OCI-LY7 (cell line): ENCODE measurements at regions not wholly inside any gene's neighbourhood (a gene's known extent, or its start where the extent isn't known, plus 50 kb on each side); places are given as distances from the start of the nearest gene placed in this dataset.

Experiments used
- BruUV-seq: library from RNA; stranded (reverse); fragments of 400-500 nt; replicated peaks from 2 replicates; lab custom pipeline; 2021; lab: Mats Ljungman, UMichigan
- CTCF ChIA-PET: fragments of 300-600 bp; sonication (Branson Sonifier 250); formaldehyde crosslinking; loops from one replicate; lab custom pipeline; 2022; ENCODE audit warnings: antibody characterized with exemption; ENCODE audit not compliant: unreplicated experiment; lab: Charles Lee
- POLR2A ChIA-PET: fragments of 300-600 bp; sonication (Branson Sonifier 250); formaldehyde crosslinking; loops from one replicate; lab custom pipeline; 2022; ENCODE audit warnings: antibody characterized with exemption; lab: Charles Lee
- DNase-seq: peaks from one replicate; pipeline ENCODE4 v3.0.0-alpha.2; 2015; ENCODE audit warnings: low spot score
- H2AFZ ChIP-seq: fragments of 200-600 bp; sonication (generic), shearing (Covaris generic); 2 replicates; pipeline ENCODE4 v1.6.1; 2014; ENCODE audit warnings: mild to moderate bottlenecking, antibody characterized with exemption, low read length, moderate library complexity
- H3K27ac ChIP-seq: fragments of 200-600 bp; sonication (generic); 2 replicates; pipeline ENCODE4 v1.5.1; 2014; ENCODE audit warnings: mixed run types, low read depth, mild to moderate bottlenecking, moderate library complexity, low read length, inconsistent platforms; ENCODE audit not compliant: poor library complexity, severe bottlenecking
- H3K36me3 ChIP-seq: fragments of 200-600 bp; sonication (generic); 2 replicates; pipeline ENCODE4 v1.6.1; 2014; ENCODE audit warnings: mild to moderate bottlenecking, antibody characterized with exemption, low read length, moderate library complexity, mixed read lengths; ENCODE audit not compliant: insufficient read depth
- H3K4me1 ChIP-seq: fragments of 200-600 bp; sonication (generic); 2 replicates; pipeline ENCODE4 v1.5.1; 2014; ENCODE audit warnings: mild to moderate bottlenecking, low read length; ENCODE audit not compliant: insufficient read depth, poor library complexity, severe bottlenecking
- H3K4me2 ChIP-seq: fragments of 200-600 bp; sonication (generic); 2 replicates; pipeline ENCODE4 v1.6.1; 2014; ENCODE audit warnings: mild to moderate bottlenecking, low read length
- H3K4me3 ChIP-seq: fragments of 200-600 bp; sonication (generic); 2 replicates; pipeline ENCODE4 v1.5.1; 2014; ENCODE audit warnings: mild to moderate bottlenecking, low read depth, low read length; ENCODE audit not compliant: poor library complexity, severe bottlenecking
- H3K79me2 ChIP-seq: fragments of 200-600 bp; sonication (generic); 2 replicates; pipeline ENCODE4 v1.6.1; 2016; ENCODE audit warnings: low read depth, mild to moderate bottlenecking, low read length, moderate library complexity, mixed read lengths; ENCODE audit not compliant: insufficient read depth
- H3K9me2 ChIP-seq: fragments of 200-600 bp; sonication (generic); 2 replicates; pipeline ENCODE4 v1.6.1; 2016; ENCODE audit warnings: mild to moderate bottlenecking, low read length, mixed read lengths; ENCODE audit not compliant: insufficient read depth
- H3K9me3 ChIP-seq: fragments of 200-600 bp; sonication (generic); 2 replicates; pipeline ENCODE4 v1.6.1; 2014; ENCODE audit warnings: mild to moderate bottlenecking, mixed run types, low read length, mixed read lengths
- H4K20me1 ChIP-seq: fragments of 200-600 bp; sonication (generic); 2 replicates; pipeline ENCODE4 v1.6.1; 2014; ENCODE audit warnings: mild to moderate bottlenecking, antibody characterized with exemption, low read length, moderate library complexity, mixed read lengths; ENCODE audit not compliant: insufficient read depth
- EZH2phosphoT487 ChIP-seq: fragments of 200-600 bp; sonication (generic); IDR thresholded peaks from 2 replicates; pipeline ENCODE4 v1.6.1; 2018; ENCODE audit warnings: low read depth, borderline replicate concordance, mild to moderate bottlenecking, mixed run types, antibody characterized with exemption, low read length, moderate library complexity, mixed read lengths
- intact Hi-C: fragments of 100-400 bp; cut with micrococcal nuclease; formaldehyde crosslinking; loops from one replicate; pipeline ENCODE4 v1.10.0; 2022; ENCODE audit not compliant: unreplicated experiment
- TF ChIP-seq, protein P1 (sequence below): fragments of 200-600 bp; sonication (generic); conservative IDR thresholded peaks from 2 replicates; pipeline ENCODE4 v1.5.1; 2014; ENCODE audit warnings: mild to moderate bottlenecking, antibody characterized with exemption, low read length, moderate library complexity, mixed read lengths

DNA sequence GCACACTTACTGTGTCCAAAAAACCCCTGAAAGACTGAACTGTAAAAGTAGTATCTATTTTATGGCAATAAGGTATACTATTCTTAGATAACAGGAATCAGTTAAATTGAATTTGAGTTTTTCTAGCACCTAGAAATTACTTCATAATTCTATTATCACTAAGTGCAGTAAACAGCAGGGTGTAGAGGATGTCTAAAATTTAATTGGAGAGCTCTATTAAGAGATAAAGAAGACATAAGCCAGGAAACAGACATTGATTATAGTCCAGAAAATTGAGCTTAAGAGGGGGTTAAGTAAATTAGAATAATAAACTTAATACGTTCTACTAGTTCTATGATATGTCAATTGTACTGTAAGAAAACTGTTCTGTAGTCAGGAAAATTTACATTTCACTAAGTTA lies 403.5 kb upstream of the CBLB start:
- CTCF ChIA-PET = no interaction called here
- DNase-seq = no peak
- Histone ChIP-seq H3K27ac (no peak overlapping the region), H2AFZ (no peak overlapping the region), H3K4me3 (no peak overlapping the region), H3K4me1 (peaks cover 25% of the 10 kb centered on the region), H3K36me3 (no peaks in the 10 kb centered on the region), H3K9me2 (no peaks in the 10 kb centered on the region), H3K9me3 (no peaks in the 10 kb centered on the region), H3K4me2 (no peak overlapping the region), H3K79me2 (no peaks in the 10 kb centered on the region), H4K20me1 (no peaks in the 10 kb centered on the region)
- no TSS peak for BruUV-seq
- TF ChIP-seq, protein P1, sequence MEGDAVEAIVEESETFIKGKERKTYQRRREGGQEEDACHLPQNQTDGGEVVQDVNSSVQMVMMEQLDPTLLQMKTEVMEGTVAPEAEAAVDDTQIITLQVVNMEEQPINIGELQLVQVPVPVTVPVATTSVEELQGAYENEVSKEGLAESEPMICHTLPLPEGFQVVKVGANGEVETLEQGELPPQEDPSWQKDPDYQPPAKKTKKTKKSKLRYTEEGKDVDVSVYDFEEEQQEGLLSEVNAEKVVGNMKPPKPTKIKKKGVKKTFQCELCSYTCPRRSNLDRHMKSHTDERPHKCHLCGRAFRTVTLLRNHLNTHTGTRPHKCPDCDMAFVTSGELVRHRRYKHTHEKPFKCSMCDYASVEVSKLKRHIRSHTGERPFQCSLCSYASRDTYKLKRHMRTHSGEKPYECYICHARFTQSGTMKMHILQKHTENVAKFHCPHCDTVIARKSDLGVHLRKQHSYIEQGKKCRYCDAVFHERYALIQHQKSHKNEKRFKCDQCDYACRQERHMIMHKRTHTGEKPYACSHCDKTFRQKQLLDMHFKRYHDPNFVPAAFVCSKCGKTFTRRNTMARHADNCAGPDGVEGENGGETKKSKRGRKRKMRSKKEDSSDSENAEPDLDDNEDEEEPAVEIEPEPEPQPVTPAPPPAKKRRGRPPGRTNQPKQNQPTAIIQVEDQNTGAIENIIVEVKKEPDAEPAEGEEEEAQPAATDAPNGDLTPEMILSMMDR = no peak
- no peak for TF ChIP-seq EZH2phosphoT487
- POLR2A ChIA-PET = interaction anchor here (0.5 kb wide), 2 partner anchors 44 to 1778 kb away, joined by 3 to 4 read pairs; no protein-coding TSS in a partner anchor
- intact Hi-C loops = no loop called here

DNA sequence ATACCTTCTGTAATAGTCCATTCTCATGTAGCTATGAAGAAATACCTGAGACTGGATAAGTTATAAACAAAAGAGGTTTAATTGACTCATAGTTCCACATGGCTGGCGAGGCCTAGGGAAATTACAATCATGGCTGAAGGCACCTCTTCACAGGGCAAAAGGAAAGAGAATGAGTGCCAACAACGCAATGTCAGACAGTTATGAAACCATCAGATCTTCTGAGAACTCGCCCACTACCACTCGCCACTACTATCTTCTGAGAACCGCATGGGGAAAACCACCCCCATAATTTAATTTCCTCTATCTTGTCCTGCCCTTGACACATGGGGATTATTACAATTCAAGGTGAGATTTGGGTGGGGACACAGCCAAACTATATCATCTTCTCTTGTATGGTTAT lies 406.8 kb upstream of the CBLB start:
- H3K4me2 ChIP-seq = no peak overlapping the region
- H2AFZ ChIP-seq = no peak overlapping the region
- H3K4me3 ChIP-seq = no peak overlapping the region
- TF ChIP-seq, protein P1 = no peak
- no peak for TF ChIP-seq EZH2phosphoT487
- ChIA-PET CTCF (no interaction called here), POLR2A (no interaction called here)
- no peak for DNase-seq
- no peaks in the 10 kb centered on the region for H3K79me2 ChIP-seq
- H3K27ac ChIP-seq = no peak overlapping the region
- H3K9me3 ChIP-seq = no peaks in the 10 kb centered on the region
- no TSS peak for BruUV-seq
- no peaks in the 10 kb centered on the region for H3K9me2 ChIP-seq
- no peaks in the 10 kb centered on the region for H4K20me1 ChIP-seq
- intact Hi-C loops = no loop called here
- no peaks in the 10 kb centered on the region for H3K36me3 ChIP-seq
- H3K4me1 ChIP-seq = no peaks in the 10 kb centered on the region

DNA sequence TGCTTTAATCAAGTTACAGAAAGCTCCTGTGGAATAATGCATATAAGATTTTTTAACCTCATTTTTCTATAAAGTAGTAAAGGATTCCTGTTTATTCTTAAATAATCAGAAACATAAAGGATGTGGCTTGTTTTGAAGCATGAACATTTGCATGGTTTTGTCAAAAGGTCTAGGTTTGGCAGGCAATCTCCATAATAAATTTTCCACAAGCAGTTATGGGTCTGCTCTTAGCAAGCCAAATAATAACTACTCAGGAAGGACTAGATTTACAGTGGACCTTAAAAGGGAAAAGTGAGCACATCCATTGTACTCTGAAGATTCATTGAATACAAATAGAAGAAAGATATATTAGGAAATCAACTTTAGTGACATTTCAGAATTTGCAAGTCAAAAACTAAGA lies 407.3 kb upstream of the CBLB start:
- intact Hi-C loops = no loop called here
- Histone ChIP-seq H4K20me1 (no peaks in the 10 kb centered on the region), H3K4me1 (no peaks in the 10 kb centered on the region), H3K36me3 (no peaks in the 10 kb centered on the region), H3K4me2 (no peak overlapping the region), H3K9me2 (no peaks in the 10 kb centered on the region), H3K79me2 (no peaks in the 10 kb centered on the region), H3K4me3 (no peak overlapping the region), H3K9me3 (no peaks in the 10 kb centered on the region), H2AFZ (no peak overlapping the region), H3K27ac (no peak overlapping the region)
- BruUV-seq = no TSS peak
- DNase-seq = no peak
- ChIA-PET CTCF (no interaction called here), POLR2A (no interaction called here)
- TF ChIP-seq, protein P1 = no peak
- no peak for TF ChIP-seq EZH2phosphoT487
